WERI-Rb-1 (cell line): ENCODE measurements at regions not wholly inside any gene's neighbourhood (a gene's known extent, or its start where the extent isn't known, plus 50 kb on each side); places are given as distances from the start of the nearest gene placed in this dataset.

Experiments
- DNase-seq: peaks from one replicate; pipeline ENCODE4 v3.0.0-alpha.2; 2020
- H3K27ac ChIP-seq: fragments of 250-450 bp; sonication (Bioruptor Pico); 2 replicates; pipeline ENCODE4 v1.5.1; 2020; ENCODE audit warnings: mild to moderate bottlenecking, moderate library complexity
- H3K27me3 ChIP-seq: fragments of 250-450 bp; sonication (Bioruptor Pico); 2 replicates; pipeline ENCODE4 v1.5.1; 2021; ENCODE audit warnings: mild to moderate bottlenecking, low read depth, moderate library complexity; ENCODE audit not compliant: insufficient read depth, severe bottlenecking
- H3K36me3 ChIP-seq: fragments of 250-450 bp; sonication (Bioruptor Pico); 2 replicates; pipeline ENCODE4 v1.5.1; 2020; ENCODE audit warnings: mild to moderate bottlenecking, moderate library complexity
- H3K4me3 ChIP-seq: 2 replicates; pipeline ENCODE4 v1.5.1; 2011; ENCODE audit warnings: low read depth, mild to moderate bottlenecking, control low read depth, low read length
- H3K9me3 ChIP-seq: fragments of 250-450 bp; sonication (Bioruptor Pico); 2 replicates; pipeline ENCODE4 v1.5.1; 2021; ENCODE audit warnings: mild to moderate bottlenecking, moderate library complexity; ENCODE audit not compliant: severe bottlenecking
- CTCF ChIP-seq: IDR thresholded peaks from 2 replicates; pipeline ENCODE4 v1.5.1; 2011; ENCODE audit warnings: low read depth, mild to moderate bottlenecking, control low read depth, inconsistent platforms, low read length

GRCh38 chr18:41226911-41227310, 728.1 kb upstream of the PIK3C3 start:
- H3K4me3 ChIP-seq, result no peak overlapping the region

GRCh38 chr18:41226186-41226585, 728.8 kb upstream of the PIK3C3 start:
- Histone ChIP-seq H3K9me3 (no peaks in the 10 kb centered on the region), H3K4me3 (no peak overlapping the region), H3K36me3 (no peaks in the 10 kb centered on the region), H3K27ac (no peak overlapping the region), H3K27me3 (no peaks in the 10 kb centered on the region)
- TF ChIP-seq CTCF, result no peak
- no peak for DNase-seq

More at GRCh38 chr18:41226911-41227310, 728.1 kb upstream of the PIK3C3 start:
- TF ChIP-seq CTCF, result no peak
- H3K36me3 ChIP-seq, result no peaks in the 10 kb centered on the region
- peak; percentile 58 for DNase-seq
- H3K27ac ChIP-seq, result no peak overlapping the region
- H3K27me3 ChIP-seq, result no peaks in the 10 kb centered on the region
- H3K9me3 ChIP-seq, result no peaks in the 10 kb centered on the region

- Histone ChIP-seq H3K27me3 (no peaks in the 10 kb centered on the region), H3K27ac (no peak overlapping the region), H3K4me3 (no peak overlapping the region), H3K9me3 (no peaks in the 10 kb centered on the region), H3K36me3 (no peaks in the 10 kb centered on the region)
- no peak for TF ChIP-seq CTCF
- DNase-seq, result no peak
Measured at GRCh38 chr18:41216341-41217003, 738.6 kb upstream of the PIK3C3 start.

GRCh38 chr18:41207706-41208105, 747.3 kb upstream of the PIK3C3 start:
- TF ChIP-seq CTCF, result no peak

GRCh38 chr18:41206341-41206830, 748.6 kb upstream of the PIK3C3 start:
- no peaks in the 10 kb centered on the region for H3K9me3 ChIP-seq
- H3K27me3 ChIP-seq, result no peaks in the 10 kb centered on the region
- TF ChIP-seq CTCF, result no peak
- H3K4me3 ChIP-seq, result no peak overlapping the region
- H3K36me3 ChIP-seq, result no peaks in the 10 kb centered on the region
- H3K27ac ChIP-seq, result no peak overlapping the region
- DNase-seq, result no peak

More at GRCh38 chr18:41207706-41208105, 747.3 kb upstream of the PIK3C3 start:
- Histone ChIP-seq H3K4me3 (no peak overlapping the region), H3K27ac (no peak overlapping the region), H3K27me3 (no peaks in the 10 kb centered on the region), H3K9me3 (no peaks in the 10 kb centered on the region), H3K36me3 (no peaks in the 10 kb centered on the region)
- no peak for DNase-seq

- TF ChIP-seq CTCF, result no peak
- no peak for DNase-seq
- H3K27me3 ChIP-seq, result no peaks in the 10 kb centered on the region
- no peak overlapping the region for H3K27ac ChIP-seq
- H3K9me3 ChIP-seq, result no peaks in the 10 kb centered on the region
- H3K4me3 ChIP-seq, result no peak overlapping the region
- H3K36me3 ChIP-seq, result no peaks in the 10 kb centered on the region
Measured at GRCh38 chr18:41199212-41199611, 755.8 kb upstream of the PIK3C3 start.
